ENCODE measurements at regions not wholly inside any gene's neighbourhood (a gene's known extent, or its start where the extent isn't known, plus 50 kb on each side); places are given as distances from the start of the nearest gene placed in this dataset.

GRCh38 chr21:16072737-16073136, 343.0 kb downstream of the USP25 start:
- DNase-seq (ENCODE audit: low spot score) = no peak

- DNase-seq (ENCODE audit: low spot score) = no peak
Observed at GRCh38 chr21:16073586-16073985, 343.8 kb downstream of the USP25 start.

GRCh38 chr21:16074950-16075489, 345.2 kb downstream of the USP25 start:
- DNase-seq (ENCODE audit: low spot score) = no peak

GRCh38 chr21:16075649-16076282, 346.0 kb downstream of the USP25 start:
- no peak for DNase-seq (ENCODE audit: low spot score)

GRCh38 chr21:16076465-16076864, 346.7 kb downstream of the USP25 start:
- DNase-seq (ENCODE audit: low spot score) = no peak

GRCh38 chr21:16078382-16078781, 348.6 kb downstream of the USP25 start:
- DNase-seq (ENCODE audit: low spot score) = no peak

- DNase-seq (ENCODE audit: low spot score) = no peak
Observed at GRCh38 chr21:16079830-16080229, 350.0 kb downstream of the USP25 start.

- DNase-seq (ENCODE audit: low spot score) = no peak
Observed at GRCh38 chr21:16081304-16081703, 351.5 kb downstream of the USP25 start.

GRCh38 chr21:16082038-16082816, 352.4 kb downstream of the USP25 start:
- DNase-seq (ENCODE audit: low spot score) = no peak

- DNase-seq (ENCODE audit: low spot score) = no peak
Observed at GRCh38 chr21:16084776-16085364, 355.1 kb downstream of the USP25 start.

GRCh38 chr21:16085421-16085820, 355.6 kb downstream of the USP25 start:
- no peak for DNase-seq (ENCODE audit: low spot score)

- DNase-seq (ENCODE audit: low spot score) = no peak
Observed at GRCh38 chr21:16086121-16086520, 356.3 kb downstream of the USP25 start.

GRCh38 chr21:16086936-16087335, 357.2 kb downstream of the USP25 start:
- no peak for DNase-seq (ENCODE audit: low spot score)

GRCh38 chr21:16087523-16087922, 357.7 kb downstream of the USP25 start:
- DNase-seq (ENCODE audit: low spot score) = no peak

- no peak for DNase-seq (ENCODE audit: low spot score)
Observed at GRCh38 chr21:16088056-16088455, 358.3 kb downstream of the USP25 start.

GRCh38 chr21:16095005-16095404, 365.2 kb downstream of the USP25 start:
- DNase-seq (ENCODE audit: low spot score) = no peak

- DNase-seq (ENCODE audit: low spot score) = no peak
Observed at GRCh38 chr21:16096988-16097387, 367.2 kb downstream of the USP25 start.

- no peak for DNase-seq (ENCODE audit: low spot score)
Observed at GRCh38 chr21:16102113-16102512, 372.3 kb downstream of the USP25 start.

GRCh38 chr21:16108561-16109075, 378.8 kb downstream of the USP25 start:
- no peak for DNase-seq (ENCODE audit: low spot score)

- no peak for DNase-seq (ENCODE audit: low spot score)
Observed at GRCh38 chr21:16113052-16113715, 383.4 kb downstream of the USP25 start.

GRCh38 chr21:16115461-16115860, 385.7 kb downstream of the USP25 start:
- no peak for DNase-seq (ENCODE audit: low spot score)

- no peak for DNase-seq (ENCODE audit: low spot score)
Observed at GRCh38 chr21:16116069-16116468, 386.3 kb downstream of the USP25 start.
